Loucy (cell line): ENCODE measurements at regions not wholly inside any gene's neighbourhood (a gene's known extent, or its start where the extent isn't known, plus 50 kb on each side); places are given as distances from the start of the nearest gene placed in this dataset.

ENCODE experiments used
- H2AFZ ChIP-seq: fragments of 200-600 bp; sonication (generic); 2 replicates; pipeline ENCODE4 v1.6.0; 2016; ENCODE audit warnings: antibody characterized with exemption, mild to moderate bottlenecking, low read length, moderate library complexity
- H3F3A ChIP-seq: fragments of 200-600 bp; 2 replicates; pipeline ENCODE4 v1.6.0; 2016; ENCODE audit warnings: antibody characterized with exemption, low read depth, mild to moderate bottlenecking
- H3K27me3 ChIP-seq: fragments of 200-600 bp; sonication (generic); 2 replicates; pipeline ENCODE4 v1.6.1; 2014; ENCODE audit warnings: low read length, mild to moderate bottlenecking; ENCODE audit not compliant: insufficient read depth, poor library complexity, severe bottlenecking
- H3K36me3 ChIP-seq: fragments of 200-600 bp; sonication (generic); 2 replicates; pipeline ENCODE4 v1.6.1; 2016; ENCODE audit warnings: low read length; ENCODE audit not compliant: insufficient read depth
- H3K4me1 ChIP-seq: fragments of 200-600 bp; sonication (generic); 2 replicates; pipeline ENCODE4 v1.5.1; 2014; ENCODE audit warnings: low read length, mild to moderate bottlenecking; ENCODE audit not compliant: insufficient read depth, poor library complexity, severe bottlenecking
- H3K4me2 ChIP-seq: fragments of 200-600 bp; sonication (generic); 2 replicates; pipeline ENCODE4 v1.6.0; 2014; ENCODE audit warnings: antibody characterized with exemption, low read length, low read depth, mild to moderate bottlenecking; ENCODE audit not compliant: poor library complexity, severe bottlenecking
- H3K4me3 ChIP-seq: fragments of 200-600 bp; sonication (generic); 2 replicates; pipeline ENCODE4 v1.5.1; 2014; ENCODE audit warnings: low read length, mild to moderate bottlenecking, mixed read lengths; ENCODE audit not compliant: poor library complexity, severe bottlenecking
- H3K79me2 ChIP-seq: fragments of 200-600 bp; sonication (generic); 2 replicates; pipeline ENCODE4 v1.6.1; 2014; ENCODE audit warnings: low read length; ENCODE audit not compliant: insufficient read depth
- H3K9ac ChIP-seq: fragments of 200-600 bp; sonication (generic); 2 replicates; pipeline ENCODE4 v1.6.0; 2014; ENCODE audit warnings: mild to moderate bottlenecking, low read depth, low read length, moderate library complexity; ENCODE audit not compliant: poor library complexity, severe bottlenecking
- H3K9me2 ChIP-seq: fragments of 200-600 bp; sonication (generic); replicated peaks from 2 replicates; pipeline ENCODE4 v1.6.1; 2016; ENCODE audit warnings: low read depth, low read length, mixed read lengths
- H3K9me3 ChIP-seq: fragments of 200-600 bp; sonication (generic); 2 replicates; pipeline ENCODE4 v1.6.1; 2014; ENCODE audit warnings: mild to moderate bottlenecking, antibody characterized with exemption, low read length, low read depth; ENCODE audit not compliant: insufficient read depth
- H4K20me1 ChIP-seq: fragments of 200-600 bp; sonication (generic); 2 replicates; pipeline ENCODE4 v1.6.0; 2014; ENCODE audit warnings: antibody characterized with exemption, low read length, mild to moderate bottlenecking; ENCODE audit not compliant: insufficient read depth, poor library complexity, severe bottlenecking
- CTCF ChIP-seq: fragments of 200-600 bp; sonication (generic); conservative IDR thresholded peaks from 2 replicates; pipeline ENCODE4 v1.5.1; 2014; ENCODE audit warnings: mild to moderate bottlenecking, antibody characterized with exemption, low read length
- EZH2phosphoT487 ChIP-seq: fragments of 200-600 bp; IDR thresholded peaks from 2 replicates; pipeline ENCODE4 v1.6.1; 2018; ENCODE audit warnings: antibody characterized with exemption, mild to moderate bottlenecking, moderate library complexity, borderline replicate concordance

GRCh38 chr11:42544726-42545125 is 767.1 kb upstream of the API5 start:
- Histone ChIP-seq H4K20me1 (no peaks in the 10 kb centered on the region), H3K9me3 (no peaks in the 10 kb centered on the region), H3K4me2 (no peak overlapping the region), H3K4me1 (no peaks in the 10 kb centered on the region), H3K4me3 (no peak overlapping the region), H3K36me3 (no peaks in the 10 kb centered on the region), H2AFZ (no peak overlapping the region), H3F3A (no peaks in the 10 kb centered on the region), H3K9me2 (no peaks in the 10 kb centered on the region), H3K27me3 (no peaks in the 10 kb centered on the region), H3K79me2 (no peaks in the 10 kb centered on the region), H3K9ac (no peak overlapping the region)
- TF ChIP-seq EZH2phosphoT487 (no peak), CTCF (no peak)

GRCh38 chr11:42545954-42546353 is 765.8 kb upstream of the API5 start:
- H3K27me3 ChIP-seq, result no peaks in the 10 kb centered on the region
- no peaks in the 10 kb centered on the region for H3K9me2 ChIP-seq
- H3K4me1 ChIP-seq, result no peaks in the 10 kb centered on the region
- no peaks in the 10 kb centered on the region for H3K9me3 ChIP-seq
- no peaks in the 10 kb centered on the region for H4K20me1 ChIP-seq
- no peaks in the 10 kb centered on the region for H3K79me2 ChIP-seq
- H3K36me3 ChIP-seq, result no peaks in the 10 kb centered on the region
- no peak overlapping the region for H3K9ac ChIP-seq
- H2AFZ ChIP-seq, result no peak overlapping the region
- no peak overlapping the region for H3K4me2 ChIP-seq
- no peak for TF ChIP-seq EZH2phosphoT487
- no peak for TF ChIP-seq CTCF
- H3F3A ChIP-seq, result no peaks in the 10 kb centered on the region
- no peak overlapping the region for H3K4me3 ChIP-seq

GRCh38 chr11:42552786-42553185 is 759.0 kb upstream of the API5 start:
- no peaks in the 10 kb centered on the region for H3K9me3 ChIP-seq
- no peak for TF ChIP-seq EZH2phosphoT487
- no peak for TF ChIP-seq CTCF
- H3K79me2 ChIP-seq, result no peaks in the 10 kb centered on the region
- no peaks in the 10 kb centered on the region for H3K4me1 ChIP-seq
- no peaks in the 10 kb centered on the region for H3K27me3 ChIP-seq
- H3K36me3 ChIP-seq, result no peaks in the 10 kb centered on the region
- H4K20me1 ChIP-seq, result no peaks in the 10 kb centered on the region
- no peak overlapping the region for H2AFZ ChIP-seq
- no peaks in the 10 kb centered on the region for H3F3A ChIP-seq
- H3K4me2 ChIP-seq, result no peak overlapping the region
- H3K9ac ChIP-seq, result no peak overlapping the region
- no peaks in the 10 kb centered on the region for H3K9me2 ChIP-seq
- H3K4me3 ChIP-seq, result no peak overlapping the region
